ENCODE measurements at regions not wholly inside any gene's neighbourhood (a gene's known extent, or its start where the extent isn't known, plus 50 kb on each side); places are given as distances from the start of the nearest gene placed in this dataset.
A peak's percentile ranks its signal among the peaks of the same experiment; 100 is the strongest.

DNA sequence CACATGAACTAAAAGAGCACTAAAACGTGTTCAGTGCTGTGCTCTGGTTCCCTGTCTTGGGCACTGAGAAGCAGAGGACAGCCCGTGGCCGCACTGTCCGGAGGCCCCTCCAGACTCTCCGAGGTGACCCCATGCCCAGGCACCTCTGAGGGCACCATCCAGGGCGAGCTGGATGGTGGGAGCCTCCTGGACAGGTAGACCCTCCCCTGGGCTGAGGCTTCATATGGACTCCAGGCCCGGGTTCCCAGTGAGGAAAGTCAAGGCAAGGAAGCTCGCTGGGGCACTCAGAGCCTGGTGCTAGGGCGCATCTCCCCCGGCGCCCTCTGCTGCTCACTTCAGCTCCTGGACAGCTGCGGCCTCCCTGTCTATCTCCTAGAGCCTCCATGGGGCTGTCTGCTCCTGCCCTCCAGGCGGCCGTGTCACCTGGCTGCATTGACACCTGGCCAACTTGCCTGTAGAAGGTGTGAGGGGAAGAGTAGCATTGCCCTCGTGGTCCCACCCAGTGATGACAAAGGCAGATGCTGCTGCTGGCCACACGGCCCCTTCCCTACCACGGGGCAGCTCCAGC, 178.2 kb upstream of the IRX1 start (continued):
- no peak for TF ChIP-seq CEBPB (IDR thresholded peaks at IDR 0.05; ENCODE audit: low read depth, low read length)
- no peak for TF ChIP-seq NANOG (IDR thresholded peaks at IDR 0.05; ENCODE audit: insufficient read depth, low read depth, low read length, poor library complexity, severe bottlenecking)
- no peak for TF ChIP-seq RNF2 (IDR thresholded peaks at IDR 0.05; ENCODE audit: borderline replicate concordance, low read depth, low read length, missing control alignments, poor library complexity, severe bottlenecking)
- TF ChIP-seq SUZ12 (IDR thresholded peaks at IDR 0.05; ENCODE audit: low read length) = no peak
- no peak for TF ChIP-seq ATF3 (IDR thresholded peaks at IDR 0.05; ENCODE audit: insufficient read depth, low read depth, low read length)
- TF ChIP-seq TEAD4 (IDR thresholded peaks at IDR 0.05; ENCODE audit: low read depth, low read length) = no peak
- TF ChIP-seq TAF7 (optimal IDR thresholded peaks at IDR 0.05; ENCODE audit: borderline replicate concordance, low read depth, low read length) = no peak
- TF ChIP-seq EGR1 (IDR thresholded peaks at IDR 0.05; ENCODE audit: borderline replicate concordance, low read depth, low read length) = no peak
- TF ChIP-seq CBX8 (IDR thresholded peaks at IDR 0.05; ENCODE audit: borderline replicate concordance, low read depth, low read length) = no peak
- TF ChIP-seq GTF2F1 (IDR thresholded peaks at IDR 0.05; ENCODE audit: borderline replicate concordance, low read depth, low read length) = no peak
- peak; percentile 65 for TF ChIP-seq MAX (IDR thresholded peaks at IDR 0.05)
- TF ChIP-seq SIRT6 (IDR thresholded peaks at IDR 0.05; ENCODE audit: low read length) = no peak
- peak; percentile 67 to 71 for TF ChIP-seq RAD21 (IDR thresholded peaks at IDR 0.05 in 1 of 2, conservative IDR thresholded peaks at IDR 0.05 in 1 of 2; ENCODE audit: low read depth in 2 of 2, low read length in 2 of 2)
- no peak for TF ChIP-seq RBBP5 (IDR thresholded peaks at IDR 0.05; ENCODE audit: borderline replicate concordance, low read depth, low read length)
- no peak for TF ChIP-seq SAP30 (IDR thresholded peaks at IDR 0.05; ENCODE audit: insufficient read depth, insufficient replicate concordance, low read length)
- no peak for TF ChIP-seq CBX5 (IDR thresholded peaks at IDR 0.05; ENCODE audit: low read depth, low read length)
- no peak for TF ChIP-seq YY1 (IDR thresholded peaks at IDR 0.05; ENCODE audit: low read depth, low read length)
- TF ChIP-seq MAFK (IDR thresholded peaks at IDR 0.05; ENCODE audit: low read depth, low read length) = no peak
